ENCODE measurements at regions not wholly inside any gene's neighbourhood (a gene's known extent, or its start where the extent isn't known, plus 50 kb on each side); places are given as distances from the start of the nearest gene placed in this dataset.

- TF ChIP-seq CTCF (IDR thresholded peaks at IDR 0.05; ENCODE audit: poor library complexity, severe bottlenecking) (no peak), POLR2AphosphoS5 (IDR thresholded peaks at IDR 0.05) (no peak), RAD21 (conservative IDR thresholded peaks at IDR 0.05) (no peak), SMC3 (conservative IDR thresholded peaks at IDR 0.05; ENCODE audit: poor library complexity) (no peak), EZH2 (IDR thresholded peaks at IDR 0.05; ENCODE audit: borderline replicate concordance, insufficient read depth, low read length, poor library complexity, severe bottlenecking) (no peak), TAF1 (IDR thresholded peaks at IDR 0.05; ENCODE audit: low read depth) (no peak)
Measured at GRCh38 chr14:34120185-34120977, 169.5 kb upstream of the EGLN3 start.
